Keratinocyte (primary cell): ENCODE measurements at regions not wholly inside any gene's neighbourhood (a gene's known extent, or its start where the extent isn't known, plus 50 kb on each side); places are given as distances from the start of the nearest gene placed in this dataset.
"Not testable (repeated sequence)": the region's sequence is repeated elsewhere in the genome, so short reads cannot be mapped to it uniquely, and the experiment has no call there.

ENCODE experiments used
- EZH2 ChIP-seq: IDR thresholded peaks from one replicate; pipeline ENCODE4 v1.6.1; 2012; ENCODE audit warnings: inconsistent platforms, mild to moderate bottlenecking, low read length, moderate library complexity
- TF ChIP-seq, protein P1 (sequence below), 3 experiments: IDR thresholded peaks in 1 of 3; conservative IDR thresholded peaks in 1 of 3; optimal IDR thresholded peaks in 1 of 3; 2 replicates in 2 of 3; 3 replicates in 1 of 3; pipeline versions ENCODE3 to v1.5.1; 2011; ENCODE audit warnings: low read length in 3 of 3, mild to moderate bottlenecking in 3 of 3, moderate library complexity in 2 of 3, control low read depth in 1 of 3, inconsistent platforms in 1 of 3; ENCODE audit not compliant: insufficient read depth in 2 of 3; ENCODE audit errors: extremely low read depth in 1 of 3

DNA sequence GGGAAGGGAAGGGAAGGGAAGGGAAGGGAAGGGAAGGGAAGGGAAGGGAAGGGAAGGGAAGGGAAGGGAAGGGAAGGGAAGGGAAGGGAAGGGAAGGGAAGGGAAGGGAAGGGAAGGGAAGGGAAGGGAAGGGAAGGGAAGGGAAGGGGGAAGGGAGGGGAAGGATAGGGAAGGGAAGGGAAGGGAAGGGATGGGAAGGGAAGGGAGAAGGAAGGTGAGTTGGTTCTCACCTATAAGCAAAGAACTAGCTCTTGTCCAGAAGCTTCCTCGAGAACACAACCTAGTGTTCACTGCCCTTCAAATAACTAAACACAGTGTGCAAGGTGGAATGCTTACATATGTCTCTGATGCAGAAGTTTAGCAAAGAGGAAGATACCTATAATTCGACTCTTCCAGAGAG lies 59.6 kb upstream of the MYO3A start:
- TF ChIP-seq EZH2: not testable (repeated sequence)
- TF ChIP-seq, protein P1, sequence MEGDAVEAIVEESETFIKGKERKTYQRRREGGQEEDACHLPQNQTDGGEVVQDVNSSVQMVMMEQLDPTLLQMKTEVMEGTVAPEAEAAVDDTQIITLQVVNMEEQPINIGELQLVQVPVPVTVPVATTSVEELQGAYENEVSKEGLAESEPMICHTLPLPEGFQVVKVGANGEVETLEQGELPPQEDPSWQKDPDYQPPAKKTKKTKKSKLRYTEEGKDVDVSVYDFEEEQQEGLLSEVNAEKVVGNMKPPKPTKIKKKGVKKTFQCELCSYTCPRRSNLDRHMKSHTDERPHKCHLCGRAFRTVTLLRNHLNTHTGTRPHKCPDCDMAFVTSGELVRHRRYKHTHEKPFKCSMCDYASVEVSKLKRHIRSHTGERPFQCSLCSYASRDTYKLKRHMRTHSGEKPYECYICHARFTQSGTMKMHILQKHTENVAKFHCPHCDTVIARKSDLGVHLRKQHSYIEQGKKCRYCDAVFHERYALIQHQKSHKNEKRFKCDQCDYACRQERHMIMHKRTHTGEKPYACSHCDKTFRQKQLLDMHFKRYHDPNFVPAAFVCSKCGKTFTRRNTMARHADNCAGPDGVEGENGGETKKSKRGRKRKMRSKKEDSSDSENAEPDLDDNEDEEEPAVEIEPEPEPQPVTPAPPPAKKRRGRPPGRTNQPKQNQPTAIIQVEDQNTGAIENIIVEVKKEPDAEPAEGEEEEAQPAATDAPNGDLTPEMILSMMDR (optimal IDR thresholded peaks at IDR 0.05 in 1 of 3, IDR thresholded peaks at IDR 0.05 in 1 of 3, conservative IDR thresholded peaks at IDR 0.05 in 1 of 3; ENCODE audit: extremely low read depth in 1 of 3, insufficient read depth in 2 of 3, low read length in 3 of 3): not testable (repeated sequence)
